ENCODE measurements at regions not wholly inside any gene's neighbourhood (a gene's known extent, or its start where the extent isn't known, plus 50 kb on each side); places are given as distances from the start of the nearest gene placed in this dataset.
A peak's percentile ranks its signal among the peaks of the same experiment; 100 is the strongest.

- no peak for DNase-seq (ENCODE audit: low read depth in 4 of 4, low spot score in 3 of 4)
These were observed 256.9 kb downstream of the ATXN7L3B start for GRCh38 chr12:74794522-74794921.

GRCh38 chr12:74801625-74802024 lies 264.0 kb downstream of the ATXN7L3B start:
- no peak for DNase-seq (ENCODE audit: low read depth in 4 of 4, low spot score in 3 of 4)

- no peak for DNase-seq (ENCODE audit: low read depth in 4 of 4, low spot score in 3 of 4)
These were observed 279.0 kb downstream of the ATXN7L3B start for GRCh38 chr12:74816398-74817175.

GRCh38 chr12:74817499-74817898 lies 279.9 kb downstream of the ATXN7L3B start:
- no peak for DNase-seq (ENCODE audit: low read depth in 4 of 4, low spot score in 3 of 4)

GRCh38 chr12:74818412-74818811 lies 280.8 kb downstream of the ATXN7L3B start:
- peak in 1 of 4 donors; percentile 0 for DNase-seq (ENCODE audit: low read depth in 4 of 4, low spot score in 3 of 4)

GRCh38 chr12:74820324-74820723 lies 282.7 kb downstream of the ATXN7L3B start:
- no peak for DNase-seq (ENCODE audit: low read depth in 4 of 4, low spot score in 3 of 4)

- no peak for DNase-seq (ENCODE audit: low read depth in 4 of 4, low spot score in 3 of 4)
These were observed 298.9 kb downstream of the ATXN7L3B start for GRCh38 chr12:74836567-74836966.

- DNase-seq (ENCODE audit: low read depth in 4 of 4, low spot score in 3 of 4), result no peak
These were observed 308.5 kb downstream of the ATXN7L3B start for GRCh38 chr12:74846116-74846515.

GRCh38 chr12:74847169-74847568 lies 309.5 kb downstream of the ATXN7L3B start:
- no peak for DNase-seq (ENCODE audit: low read depth in 4 of 4, low spot score in 3 of 4)

GRCh38 chr12:74848006-74848405 lies 310.4 kb downstream of the ATXN7L3B start:
- no peak for DNase-seq (ENCODE audit: low read depth in 4 of 4, low spot score in 3 of 4)

- DNase-seq (ENCODE audit: low read depth in 4 of 4, low spot score in 3 of 4), result no peak
These were observed 312.2 kb downstream of the ATXN7L3B start for GRCh38 chr12:74849801-74850200.

GRCh38 chr12:74871817-74872216 lies 334.2 kb downstream of the ATXN7L3B start:
- no peak for DNase-seq (ENCODE audit: low read depth in 4 of 4, low spot score in 3 of 4)

- no peak for DNase-seq (ENCODE audit: low read depth in 4 of 4, low spot score in 3 of 4)
These were observed 323.9 kb downstream of the KCNC2 start for GRCh38 chr12:74885775-74886174.

- DNase-seq (ENCODE audit: low read depth in 4 of 4, low spot score in 3 of 4), result no peak
These were observed 320.6 kb downstream of the KCNC2 start for GRCh38 chr12:74889073-74889472.

- no peak for DNase-seq (ENCODE audit: low read depth in 4 of 4, low spot score in 3 of 4)
These were observed 319.9 kb downstream of the KCNC2 start for GRCh38 chr12:74889563-74890236.

- peak in 1 of 4 donors; percentile 5 for DNase-seq (ENCODE audit: low read depth in 4 of 4, low spot score in 3 of 4)
These were observed 319.4 kb downstream of the KCNC2 start for GRCh38 chr12:74890237-74890599.

GRCh38 chr12:74891083-74891668 lies 318.5 kb downstream of the KCNC2 start:
- no peak for DNase-seq (ENCODE audit: low read depth in 4 of 4, low spot score in 3 of 4)

- no peak for DNase-seq (ENCODE audit: low read depth in 4 of 4, low spot score in 3 of 4)
These were observed 317.5 kb downstream of the KCNC2 start for GRCh38 chr12:74892057-74892633.

GRCh38 chr12:74896186-74896585 lies 313.5 kb downstream of the KCNC2 start:
- no peak for DNase-seq (ENCODE audit: low read depth in 4 of 4, low spot score in 3 of 4)

- DNase-seq (ENCODE audit: low read depth in 4 of 4, low spot score in 3 of 4), result no peak
These were observed 312.0 kb downstream of the KCNC2 start for GRCh38 chr12:74897425-74898211.
